Fibroblast of villous mesenchyme (primary cell): ENCODE measurements at regions not wholly inside any gene's neighbourhood (a gene's known extent, or its start where the extent isn't known, plus 50 kb on each side); places are given as distances from the start of the nearest gene placed in this dataset. TPM values are rescaled to one million over a fixed set of nuclear protein-coding genes. Genes with fewer than 3 reads are reported as not detected.

Experiments used
- DNase-seq: peaks from one replicate; pipeline ENCODE4 v3.0.0-alpha.2; 2010; ENCODE audit warnings: low read depth
- H3K4me3 ChIP-seq: 2 replicates; pipeline ENCODE4 v1.5.1; 2011; ENCODE audit warnings: low read depth, mild to moderate bottlenecking, low read length
- small RNA-seq: library from RNA; depleted of rRNA; stranded (forward); fragments of <200 nt; gene quantifications from one replicate; pipeline ENCODE3, GENCODE V24; 2012
- TF ChIP-seq, protein P1 (sequence below): IDR thresholded peaks from 2 replicates; pipeline ENCODE4 v1.5.1; 2012; ENCODE audit warnings: low read depth, mild to moderate bottlenecking, low read length; ENCODE audit not compliant: insufficient read depth

DNA sequence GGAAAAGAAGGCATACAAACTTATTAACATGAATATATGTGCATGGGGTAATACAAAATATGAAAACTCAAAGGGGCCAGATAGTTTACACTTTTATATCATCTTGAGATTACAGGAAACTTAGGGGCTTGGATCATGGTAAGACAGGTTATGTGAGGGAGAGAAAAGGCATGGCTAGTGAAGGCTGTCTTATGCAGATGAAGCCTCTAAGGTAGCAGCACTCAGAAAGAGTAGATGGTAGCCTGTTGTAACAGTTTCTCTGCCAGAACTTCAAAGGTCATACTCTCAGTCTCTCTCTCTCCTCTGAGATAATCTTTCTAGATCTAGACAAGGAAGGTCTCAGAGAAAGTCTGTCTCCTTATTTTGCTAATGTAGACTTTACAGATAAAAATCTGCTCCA is 57.2 kb upstream of the FGF10 start:
- no peak for DNase-seq
- H3K4me3 ChIP-seq, result no peak overlapping the region
- TF ChIP-seq, protein P1, sequence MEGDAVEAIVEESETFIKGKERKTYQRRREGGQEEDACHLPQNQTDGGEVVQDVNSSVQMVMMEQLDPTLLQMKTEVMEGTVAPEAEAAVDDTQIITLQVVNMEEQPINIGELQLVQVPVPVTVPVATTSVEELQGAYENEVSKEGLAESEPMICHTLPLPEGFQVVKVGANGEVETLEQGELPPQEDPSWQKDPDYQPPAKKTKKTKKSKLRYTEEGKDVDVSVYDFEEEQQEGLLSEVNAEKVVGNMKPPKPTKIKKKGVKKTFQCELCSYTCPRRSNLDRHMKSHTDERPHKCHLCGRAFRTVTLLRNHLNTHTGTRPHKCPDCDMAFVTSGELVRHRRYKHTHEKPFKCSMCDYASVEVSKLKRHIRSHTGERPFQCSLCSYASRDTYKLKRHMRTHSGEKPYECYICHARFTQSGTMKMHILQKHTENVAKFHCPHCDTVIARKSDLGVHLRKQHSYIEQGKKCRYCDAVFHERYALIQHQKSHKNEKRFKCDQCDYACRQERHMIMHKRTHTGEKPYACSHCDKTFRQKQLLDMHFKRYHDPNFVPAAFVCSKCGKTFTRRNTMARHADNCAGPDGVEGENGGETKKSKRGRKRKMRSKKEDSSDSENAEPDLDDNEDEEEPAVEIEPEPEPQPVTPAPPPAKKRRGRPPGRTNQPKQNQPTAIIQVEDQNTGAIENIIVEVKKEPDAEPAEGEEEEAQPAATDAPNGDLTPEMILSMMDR, result no peak

DNA sequence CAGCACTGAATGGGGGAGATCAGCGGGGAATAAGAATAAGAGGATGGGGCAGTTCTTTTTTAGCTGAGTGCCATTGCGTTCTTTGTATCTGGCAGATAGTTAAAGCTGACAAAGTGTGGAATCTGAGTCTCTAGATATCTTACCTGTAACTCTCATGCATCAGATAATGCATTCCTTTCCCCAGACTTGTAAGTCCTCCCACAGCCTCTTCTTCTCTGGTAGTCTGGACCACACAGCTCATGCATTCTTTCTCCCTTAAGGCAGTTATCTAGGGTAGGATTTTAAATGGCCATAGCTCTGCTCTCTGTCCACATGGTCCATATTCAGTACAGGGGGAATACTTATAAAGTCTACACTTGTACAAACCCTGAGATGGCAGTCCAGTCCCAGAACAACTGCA is 54.0 kb upstream of the FGF10 start:
- TF ChIP-seq, protein P1, result no peak
- H3K4me3 ChIP-seq, result no peak overlapping the region

DNA sequence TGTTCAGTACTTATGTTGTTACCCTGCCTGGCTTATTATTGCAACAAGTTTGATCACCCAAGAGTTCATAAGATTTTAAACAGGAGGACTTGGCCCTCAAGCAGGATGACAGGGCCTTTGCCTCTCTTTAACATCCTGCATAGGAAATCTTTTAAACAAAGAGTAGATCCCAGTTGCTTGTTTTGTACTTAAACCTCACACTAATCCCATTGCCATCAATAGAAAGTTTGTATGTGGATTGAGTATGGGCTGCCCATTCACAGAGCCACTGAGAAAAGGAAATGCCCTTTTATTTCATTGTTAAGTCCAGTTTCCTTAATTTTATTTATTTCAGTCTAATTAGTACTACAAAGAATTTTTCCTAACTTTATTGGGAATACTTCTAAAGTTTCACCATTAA is 52.2 kb upstream of the FGF10 start:
- DNase-seq, result no peak
- TF ChIP-seq, protein P1, result no peak
- no peak overlapping the region for H3K4me3 ChIP-seq

More for the DNA sequence above, 54.0 kb upstream of the FGF10 start:
- DNase-seq, result no peak

DNA sequence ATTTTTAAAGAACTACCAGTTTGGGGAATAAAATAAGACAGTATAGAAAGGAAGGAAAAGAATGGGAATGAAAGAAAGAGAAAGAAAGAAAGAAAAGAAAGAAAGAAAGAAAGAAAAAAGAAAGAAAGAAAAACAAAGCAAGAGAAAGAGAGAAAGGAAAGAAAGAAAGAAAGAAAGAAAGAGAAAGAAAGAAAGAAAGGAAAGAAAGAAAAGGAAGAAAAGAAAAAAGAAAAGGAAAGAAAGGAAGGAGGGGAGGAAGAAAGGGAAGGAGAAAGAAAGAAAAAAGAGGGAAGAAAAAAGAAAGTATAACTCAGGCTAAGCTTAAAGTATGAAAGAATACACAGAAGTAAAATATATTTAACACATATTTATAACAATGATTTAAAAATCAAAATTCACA is 51.0 kb upstream of the FGF10 start:
- TF ChIP-seq, protein P1, result no peak
- DNase-seq, result no peak
- H3K4me3 ChIP-seq, result no peak overlapping the region

Small RNA genes lying in the stretch of these regions (small RNA-seq; reads per million reads assigned to genes)
- gene RN7SL383P, result not detected
